HepG2 (cell line): ENCODE measurements at regions not wholly inside any gene's neighbourhood (a gene's known extent, or its start where the extent isn't known, plus 50 kb on each side); places are given as distances from the start of the nearest gene placed in this dataset.

ENCODE experiments used
- CAMTA2 ChIP-seq: sonication (generic); formaldehyde crosslinking; IDR thresholded peaks from 2 replicates; pipeline ENCODE4 v1.4.0; 2020; ENCODE audit warnings: mild to moderate bottlenecking, missing genetic modification reagents, borderline replicate concordance
- GABPA ChIP-seq, 2 experiments: IDR thresholded peaks; 2 replicates each; pipeline ENCODE4 v1.6.1; 2011 to 2016; ENCODE audit warnings: low read depth in 2 of 2, low read length in 1 of 2, missing biosample characterization in 1 of 2, missing genetic modification characterization in 1 of 2
- GTF3A ChIP-seq: sonication (generic); formaldehyde crosslinking; conservative IDR thresholded peaks from 2 replicates; pipeline ENCODE4 v1.4.0; 2020; ENCODE audit warnings: mild to moderate bottlenecking, missing genetic modification reagents
- HINFP ChIP-seq: sonication (generic); formaldehyde crosslinking; IDR thresholded peaks from 2 replicates; pipeline ENCODE4 v1.4.0; 2020; ENCODE audit warnings: low read depth, mild to moderate bottlenecking, missing genetic modification reagents
- NFRKB ChIP-seq: fragments of 450-650 bp; IDR thresholded peaks from 2 replicates; pipeline ENCODE4 v1.6.1; 2017
- PBX3 ChIP-seq: sonication (generic); formaldehyde crosslinking; IDR thresholded peaks from 2 replicates; pipeline ENCODE4 v1.8.1; 2023; ENCODE audit warnings: missing genetic modification reagents, inconsistent platforms, borderline replicate concordance
- SP1 ChIP-seq, 2 experiments: fragments of 450-650 bp in 1 of 2; sonication (generic) in 1 of 2; formaldehyde crosslinking in 1 of 2; IDR thresholded peaks; 2 replicates each; pipeline versions ENCODE4 v1.4.0 to v1.6.1; 2016 to 2020; ENCODE audit warnings: missing genetic modification reagents in 1 of 2
- YEATS2 ChIP-seq: sonication (generic); formaldehyde crosslinking; IDR thresholded peaks from 2 replicates; pipeline ENCODE4 v1.4.0; 2020; ENCODE audit warnings: missing genetic modification reagents, borderline replicate concordance
- ZBTB8A ChIP-seq: sonication (generic); formaldehyde crosslinking; IDR thresholded peaks from 2 replicates; pipeline ENCODE4 v1.4.0; 2020; ENCODE audit warnings: mild to moderate bottlenecking, low read depth, missing genetic modification reagents, borderline replicate concordance
- ZNF124 ChIP-seq: sonication (generic); formaldehyde crosslinking; IDR thresholded peaks from 2 replicates; pipeline ENCODE4 v1.4.0; 2020; ENCODE audit warnings: missing genetic modification reagents
- ZNF318 ChIP-seq: sonication (generic); formaldehyde crosslinking; IDR thresholded peaks from 2 replicates; pipeline ENCODE4 v1.4.0; 2020; ENCODE audit warnings: mild to moderate bottlenecking, missing genetic modification reagents
- ZNF597 ChIP-seq: sonication (generic); formaldehyde crosslinking; IDR thresholded peaks from 2 replicates; pipeline ENCODE4 v1.5.0; 2020; ENCODE audit warnings: missing genetic modification reagents
- ZNF615 ChIP-seq: sonication (generic); formaldehyde crosslinking; IDR thresholded peaks from 2 replicates; pipeline ENCODE4 v1.5.0; 2020; ENCODE audit warnings: mild to moderate bottlenecking, missing genetic modification reagents, borderline replicate concordance
- ZNF746 ChIP-seq: sonication (generic); formaldehyde crosslinking; IDR thresholded peaks from 2 replicates; pipeline ENCODE4 v1.8.0; 2022; ENCODE audit warnings: mild to moderate bottlenecking, missing genetic modification reagents

- TF ChIP-seq YEATS2 (CRISPR knock-in tag) (no peak), PBX3 (CRISPR knock-in tag) (no peak), CAMTA2 (no peak), ZNF318 (CRISPR knock-in tag) (no peak), SP1 (IDR thresholded peaks at IDR 0.05) (no peak), SP1 (CRISPR knock-in tag; IDR thresholded peaks at IDR 0.05) (no peak), ZNF615 (CRISPR knock-in tag) (no peak), ZNF597 (CRISPR knock-in tag) (no peak), GTF3A (CRISPR knock-in tag) (no peak), NFRKB (no peak), HINFP (no peak), ZNF746 (CRISPR knock-in tag) (no peak), ZBTB8A (CRISPR knock-in tag) (no peak), GABPA (IDR thresholded peaks at IDR 0.05; ENCODE audit: low read depth, low read length) (no peak), GABPA (CRISPR knock-in tag; IDR thresholded peaks at IDR 0.05; ENCODE audit: low read depth) (no peak), ZNF124 (CRISPR knock-in tag) (no peak)
Observed at GRCh38 chr2:167874812-167875211, 372.6 kb downstream of the STK39 start.
